Endodermal cell (in vitro differentiated cells): ENCODE measurements at regions not wholly inside any gene's neighbourhood (a gene's known extent, or its start where the extent isn't known, plus 50 kb on each side); places are given as distances from the start of the nearest gene placed in this dataset.

Experiments
- DNase-seq: peaks from one replicate; pipeline ENCODE4 v3.0.0-alpha.2; 2017
- H3K27ac ChIP-seq: 2 replicates; pipeline ENCODE4 v1.5.1; 2013; ENCODE audit warnings: mild to moderate bottlenecking, low read depth, low read length, moderate library complexity
- H3K27me3 ChIP-seq: 2 replicates; pipeline ENCODE4 v1.6.1; 2013; ENCODE audit warnings: mild to moderate bottlenecking, low read length, moderate library complexity; ENCODE audit not compliant: insufficient read depth, control insufficient read depth, poor library complexity, severe bottlenecking
- H3K36me3 ChIP-seq: 2 replicates; pipeline ENCODE4 v1.7.0; 2013; ENCODE audit warnings: mild to moderate bottlenecking, low read length, moderate library complexity; ENCODE audit not compliant: control insufficient read depth, insufficient read depth
- H3K4me1 ChIP-seq: one replicate; pipeline ENCODE4 v1.7.0; 2013; ENCODE audit warnings: low read length; ENCODE audit not compliant: control insufficient read depth, insufficient read depth
- H3K4me3 ChIP-seq: 2 replicates; pipeline ENCODE4 v1.5.1; 2013; ENCODE audit warnings: mild to moderate bottlenecking, low read length, moderate library complexity
- H3K9ac ChIP-seq: 2 replicates; pipeline ENCODE4 v1.6.1; 2013; ENCODE audit warnings: mild to moderate bottlenecking, low read length, moderate library complexity; ENCODE audit not compliant: poor library complexity, severe bottlenecking; ENCODE audit errors: extremely low read depth
- H3K9me3 ChIP-seq: 2 replicates; pipeline ENCODE4 v1.6.1; 2013; ENCODE audit warnings: mild to moderate bottlenecking, low read length, moderate library complexity; ENCODE audit not compliant: control insufficient read depth
- H3K27ac Mint-ChIP-seq: 2 replicates; pipeline ENCODE4 v1.8.0; 2020; ENCODE audit warnings: mixed read lengths
- H3K27me3 Mint-ChIP-seq: 2 replicates; pipeline ENCODE4 v1.8.0; 2021; ENCODE audit warnings: mild to moderate bottlenecking, mixed read lengths; ENCODE audit not compliant: insufficient read depth
- H3K36me3 Mint-ChIP-seq: 2 replicates; pipeline ENCODE4 v1.8.0; 2020; ENCODE audit warnings: low read depth, mixed read lengths
- H3K4me1 Mint-ChIP-seq: 2 replicates; pipeline ENCODE4 v1.8.0; 2020; ENCODE audit warnings: mixed read lengths
- H3K4me3 Mint-ChIP-seq: 2 replicates; pipeline ENCODE4 v1.8.0; 2020; ENCODE audit warnings: mild to moderate bottlenecking, moderate library complexity, mixed read lengths
- H3K9me3 Mint-ChIP-seq: 2 replicates; pipeline ENCODE4 v1.8.0; 2020; ENCODE audit warnings: mild to moderate bottlenecking, mixed read lengths
- CTCF ChIP-seq: fragments of 200-600 bp; sonication (generic); conservative IDR thresholded peaks from 2 replicates; pipeline ENCODE4 v1.5.0; 2021; ENCODE audit warnings: antibody characterized with exemption, mild to moderate bottlenecking
- WGBS, 2 experiments: methylation state at CpG; one replicate each; pipeline versions ENCODE4 v1.1.5 to v1.1.7; 2013; ENCODE audit warnings: missing lambda C conversion rate in 2 of 2, mixed read lengths in 1 of 2; ENCODE audit not compliant: insufficient coverage in 1 of 2, insufficient read length in 1 of 2; 5-methylcytosine and 5-hydroxymethylcytosine counted together

GRCh38 chr4:92136434-92136833, 167.3 kb upstream of the GRID2 start:
- 92% methylated on average over 2 of the region's 3 CpGs; no CpG with 5 or more reads in 1 of the 2 experiments for WGBS, 2 experiments
- H3K4me1 ChIP-seq: no peaks in the 10 kb centered on the region
- DNase-seq: no peak
- Mint-ChIP-seq H3K27me3 (no peaks in the 10 kb centered on the region), H3K4me1 (no peaks in the 10 kb centered on the region), H3K4me3 (no peak overlapping the region), H3K36me3 (no peaks in the 10 kb centered on the region), H3K27ac (no peak overlapping the region), H3K9me3 (peaks cover 6% of the 10 kb centered on the region)
- H3K4me3 ChIP-seq: no peak overlapping the region
- no peak for TF ChIP-seq CTCF
- no peak overlapping the region for H3K27ac ChIP-seq
- H3K36me3 ChIP-seq: no peaks in the 10 kb centered on the region
- no peak overlapping the region for H3K9ac ChIP-seq
- H3K9me3 ChIP-seq: no peaks in the 10 kb centered on the region
- no peaks in the 10 kb centered on the region for H3K27me3 ChIP-seq

GRCh38 chr4:92163348-92163747, 140.4 kb upstream of the GRID2 start:
- no peaks in the 10 kb centered on the region for H3K27me3 Mint-ChIP-seq
- no peak overlapping the region for H3K27ac ChIP-seq
- no peaks in the 10 kb centered on the region for H3K36me3 ChIP-seq
- peaks cover 31% of the 10 kb centered on the region for H3K9me3 Mint-ChIP-seq
- DNase-seq: no peak
- H3K4me3 Mint-ChIP-seq: no peak overlapping the region
- H3K4me3 ChIP-seq: no peak overlapping the region
- H3K4me1 Mint-ChIP-seq: no peaks in the 10 kb centered on the region
- H3K4me1 ChIP-seq: no peaks in the 10 kb centered on the region
- H3K27me3 ChIP-seq: no peaks in the 10 kb centered on the region
- H3K9ac ChIP-seq: no peak overlapping the region
- WGBS, 2 experiments: 66 to 80% methylated on average over 1 to 2 of the region's 2 CpGs
- no peaks in the 10 kb centered on the region for H3K36me3 Mint-ChIP-seq
- no peak overlapping the region for H3K27ac Mint-ChIP-seq
- peak; percentile 66 for TF ChIP-seq CTCF
- peaks cover 18% of the 10 kb centered on the region for H3K9me3 ChIP-seq

GRCh38 chr4:92170340-92170739, 133.4 kb upstream of the GRID2 start:
- DNase-seq: no peak
- H3K27ac ChIP-seq: no peak overlapping the region
- no peaks in the 10 kb centered on the region for H3K36me3 Mint-ChIP-seq
- no peak overlapping the region for H3K4me3 Mint-ChIP-seq
- no peaks in the 10 kb centered on the region for H3K4me1 ChIP-seq
- H3K36me3 ChIP-seq: no peaks in the 10 kb centered on the region
- H3K9me3 ChIP-seq: no peaks in the 10 kb centered on the region
- H3K27ac Mint-ChIP-seq: no peak overlapping the region
- no peak overlapping the region for H3K9ac ChIP-seq
- no peaks in the 10 kb centered on the region for H3K27me3 Mint-ChIP-seq
- no peaks in the 10 kb centered on the region for H3K4me1 Mint-ChIP-seq
- WGBS, 2 experiments: no CpG with 5 or more reads among the region's 2 CpGs
- TF ChIP-seq CTCF: no peak
- H3K27me3 ChIP-seq: no peaks in the 10 kb centered on the region
- H3K9me3 Mint-ChIP-seq: peaks cover 11% of the 10 kb centered on the region
- H3K4me3 ChIP-seq: no peak overlapping the region
